HG03439 (cell line): ENCODE measurements at regions not wholly inside any gene's neighbourhood (a gene's known extent, or its start where the extent isn't known, plus 50 kb on each side); places are given as distances from the start of the nearest gene placed in this dataset.
"Not testable (repeated sequence)": the region's sequence is repeated elsewhere in the genome, so short reads cannot be mapped to it uniquely, and the experiment has no call there.

Source experiments
- ATAC-seq: cut with Tn5 transposase; IDR thresholded peaks from one replicate; pipeline ENCODE4 v1.9.1; 2021; ENCODE audit warnings: mild to moderate bottlenecking, moderate library complexity; ENCODE audit not compliant: unreplicated experiment

DNA sequence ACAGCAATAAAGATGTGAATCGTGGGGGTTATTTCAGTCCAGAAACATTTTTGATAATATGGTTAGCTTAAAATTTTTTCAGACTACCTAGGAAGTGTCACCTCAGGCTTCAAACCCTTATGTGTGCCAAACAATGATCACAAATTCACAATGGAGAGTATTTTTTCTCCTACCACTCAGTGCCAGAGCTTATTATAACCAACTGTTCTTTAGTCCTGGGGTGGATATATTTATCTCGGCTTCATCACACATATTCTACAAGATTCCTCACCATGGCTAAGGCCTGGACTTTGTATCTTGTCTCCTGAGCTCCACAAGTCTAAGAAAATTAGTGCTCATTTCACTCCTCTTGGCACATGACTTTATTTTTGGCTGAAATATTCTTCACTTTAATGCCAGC lies 629.1 kb downstream of the RWDD3 start:
- no peak for ATAC-seq

DNA sequence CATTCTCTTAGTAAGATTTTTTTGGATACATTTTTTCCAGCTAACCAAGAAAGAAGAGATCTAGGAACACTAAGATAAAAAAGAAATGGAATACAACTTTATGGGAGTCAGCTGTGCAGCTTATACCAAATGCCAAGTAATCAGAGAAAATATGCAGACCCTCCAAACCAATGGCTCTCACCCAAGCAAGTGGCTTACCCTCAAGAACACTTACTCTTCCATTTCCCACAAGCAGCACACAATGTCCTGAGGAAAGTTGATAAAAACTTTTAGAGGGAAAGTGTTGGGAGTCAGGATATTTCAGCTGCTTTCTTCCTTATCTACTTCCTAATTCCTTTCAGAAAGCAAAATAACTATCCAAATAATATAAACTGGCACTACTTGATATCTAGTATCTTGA lies 631.8 kb downstream of the RWDD3 start:
- ATAC-seq: no peak

DNA sequence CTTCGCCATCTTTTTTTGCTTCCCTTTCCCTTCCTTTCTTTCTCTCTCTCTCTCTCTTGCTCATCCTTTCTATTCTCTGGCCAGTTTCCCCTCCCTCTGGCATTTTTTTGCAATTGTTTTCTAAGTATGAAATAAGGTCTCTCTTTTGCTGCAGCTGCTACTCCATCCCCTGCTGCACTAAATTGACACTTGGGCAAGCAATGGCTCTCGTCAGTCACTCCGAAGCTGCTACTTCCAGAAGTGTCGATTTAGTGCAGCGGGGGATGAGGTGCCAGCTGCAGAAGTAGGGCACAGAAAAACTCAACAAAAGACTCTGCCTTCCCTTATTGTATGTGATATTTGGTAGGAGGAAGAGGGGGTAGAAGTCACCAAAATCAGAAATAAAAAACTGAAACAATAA lies 642.3 kb downstream of the RWDD3 start:
- no peak for ATAC-seq

DNA sequence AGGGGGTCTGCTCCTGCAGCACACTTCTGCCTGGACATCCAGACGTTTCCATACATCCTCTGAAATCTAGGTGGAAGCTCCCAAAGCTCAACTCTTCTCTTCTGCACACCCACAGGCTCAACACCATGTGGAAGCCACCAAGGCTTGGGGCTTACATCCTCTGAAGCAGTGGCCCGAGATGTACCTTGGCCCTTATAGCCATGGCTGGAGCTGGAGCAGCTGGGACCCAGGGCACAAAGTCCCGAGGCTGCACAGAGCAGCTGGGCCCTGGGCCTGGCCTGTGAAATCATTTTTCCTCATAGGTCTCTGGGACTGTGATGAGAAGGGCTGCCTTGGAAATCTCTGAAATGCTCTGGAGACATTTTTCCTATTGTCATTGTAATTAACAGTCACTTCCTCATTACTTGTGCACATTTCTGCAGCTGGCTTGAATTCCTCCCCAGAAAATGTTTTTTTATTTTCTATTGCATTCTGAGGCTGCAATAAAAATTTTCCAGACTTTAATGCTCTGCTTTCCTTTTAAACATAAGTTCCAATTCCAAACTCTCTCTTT lies 645.6 kb downstream of the RWDD3 start:
- no peak for ATAC-seq

DNA sequence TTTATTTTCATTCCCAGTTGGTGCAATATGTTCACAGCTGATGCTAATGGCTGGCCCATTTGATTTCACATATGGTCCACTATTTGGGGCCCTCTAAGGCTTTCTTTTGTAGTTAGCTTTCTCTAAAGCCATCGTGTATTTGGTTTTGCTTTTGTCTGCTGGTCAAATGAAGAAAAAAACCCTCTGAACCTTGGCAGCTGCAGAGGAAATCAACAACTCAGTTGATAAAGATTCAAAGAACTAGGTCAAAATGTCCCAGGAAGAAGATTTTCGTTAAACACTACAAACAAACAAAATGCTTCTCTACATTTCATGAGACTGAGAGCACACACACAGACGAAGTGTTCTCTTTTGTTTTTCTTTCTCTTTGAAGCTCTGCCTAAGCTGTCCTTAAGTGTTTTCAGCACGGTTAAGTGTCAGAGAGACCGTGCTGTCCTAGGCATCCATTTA lies 655.0 kb downstream of the RWDD3 start:
- no peak for ATAC-seq

DNA sequence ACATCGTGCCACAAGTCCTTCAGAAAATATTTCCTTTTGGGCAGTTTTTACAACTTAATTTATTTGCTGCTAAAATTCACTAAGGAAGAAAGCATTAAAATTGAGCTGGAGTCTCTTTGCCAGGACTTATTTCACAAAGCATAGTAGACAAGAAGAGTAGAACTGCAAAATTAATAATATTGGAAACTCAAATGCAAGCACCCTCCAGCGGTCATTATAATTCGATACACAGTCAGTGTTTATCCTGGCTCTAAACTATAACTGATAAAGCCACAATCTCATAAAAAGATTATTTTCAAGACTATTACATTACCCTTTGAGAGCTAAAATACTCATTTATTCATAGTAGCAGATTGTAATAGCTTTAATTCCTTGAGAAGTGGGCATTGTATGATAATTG lies 655.4 kb downstream of the RWDD3 start:
- ATAC-seq: no peak

DNA sequence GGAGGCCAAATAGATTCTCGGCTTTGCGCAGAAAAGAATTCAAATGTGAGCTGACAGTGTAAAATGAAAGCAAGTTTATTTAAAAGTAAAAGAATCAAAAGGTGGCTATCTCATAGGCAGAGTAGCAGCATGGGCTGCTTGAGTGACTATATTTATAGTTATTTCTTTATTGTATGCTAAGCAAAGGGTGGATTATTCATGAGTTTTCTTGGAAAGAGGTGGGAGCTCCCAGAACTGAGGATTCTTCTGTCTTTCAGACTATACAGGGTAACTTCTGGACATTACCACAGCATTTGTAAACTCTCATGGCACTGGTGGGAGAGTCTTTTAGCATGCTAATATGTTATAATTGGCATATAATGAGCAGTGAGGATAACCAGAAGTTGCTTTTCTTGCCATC lies 659.9 kb downstream of the RWDD3 start:
- no peak for ATAC-seq

DNA sequence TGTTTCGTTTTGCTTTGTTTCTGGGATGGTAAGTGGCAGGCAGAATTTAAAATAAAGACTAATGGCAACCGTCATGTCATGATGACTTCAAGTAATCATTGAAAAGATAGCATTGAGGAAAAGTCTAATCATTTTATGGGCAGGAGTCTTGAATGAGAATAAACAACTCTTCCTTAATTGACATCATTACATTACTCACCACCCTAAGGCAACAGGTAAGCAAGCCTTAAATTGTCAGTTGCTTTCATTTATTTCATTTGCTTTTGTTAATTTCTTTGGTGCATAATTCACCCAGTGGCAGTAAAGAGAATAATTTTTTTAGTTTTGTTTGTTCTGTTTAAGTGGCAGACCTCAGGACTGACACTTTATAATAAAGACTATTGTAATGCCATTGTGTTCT lies 669.0 kb downstream of the RWDD3 start:
- ATAC-seq: no peak

DNA sequence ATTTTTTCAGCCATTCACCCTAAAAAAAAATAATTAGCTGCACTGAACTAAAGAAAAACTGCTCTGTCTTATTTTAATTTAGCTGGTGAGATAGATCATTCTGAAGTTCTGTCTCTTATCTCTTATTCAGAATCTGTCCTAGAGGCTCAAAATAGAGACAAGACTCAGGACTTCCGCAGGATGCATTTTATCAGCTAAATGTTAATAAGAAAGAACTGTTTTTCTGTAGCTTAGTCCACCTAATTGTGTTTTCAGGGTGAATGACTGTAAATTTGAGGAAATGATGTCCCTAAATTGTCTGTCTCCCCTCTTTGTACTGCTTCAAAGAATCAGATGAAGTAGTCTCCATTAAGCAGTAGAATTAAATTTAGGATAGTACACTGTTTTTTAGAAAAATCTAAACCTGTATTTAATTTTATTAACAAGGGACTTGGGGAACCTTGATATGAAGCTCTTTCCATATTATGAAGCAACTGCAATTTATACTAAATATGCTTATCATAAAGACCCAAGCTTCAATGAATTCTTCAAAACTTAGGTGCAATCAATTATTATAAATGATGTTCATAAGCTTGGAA lies 671.9 kb downstream of the RWDD3 start:
- no peak for ATAC-seq

DNA sequence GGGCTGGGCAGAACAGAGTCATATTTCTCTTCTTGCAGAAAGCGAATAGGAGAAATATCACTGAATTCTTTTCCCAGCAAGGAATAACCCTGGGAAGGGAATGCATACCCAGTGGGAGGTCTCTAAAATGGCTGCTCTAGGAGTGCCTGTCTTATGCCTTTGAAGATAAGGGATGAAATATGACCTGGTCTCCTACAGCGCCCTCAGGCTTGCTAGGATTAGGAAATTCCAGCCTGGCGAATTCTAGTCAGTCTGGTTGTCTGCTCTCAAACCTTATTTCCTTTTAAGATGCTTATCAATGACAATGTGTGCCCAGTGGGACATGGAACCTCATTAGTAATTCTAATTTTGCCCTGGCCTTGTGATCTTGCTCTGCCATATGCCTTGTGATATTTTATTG lies 677.7 kb downstream of the RWDD3 start:
- ATAC-seq: not testable (repeated sequence)

DNA sequence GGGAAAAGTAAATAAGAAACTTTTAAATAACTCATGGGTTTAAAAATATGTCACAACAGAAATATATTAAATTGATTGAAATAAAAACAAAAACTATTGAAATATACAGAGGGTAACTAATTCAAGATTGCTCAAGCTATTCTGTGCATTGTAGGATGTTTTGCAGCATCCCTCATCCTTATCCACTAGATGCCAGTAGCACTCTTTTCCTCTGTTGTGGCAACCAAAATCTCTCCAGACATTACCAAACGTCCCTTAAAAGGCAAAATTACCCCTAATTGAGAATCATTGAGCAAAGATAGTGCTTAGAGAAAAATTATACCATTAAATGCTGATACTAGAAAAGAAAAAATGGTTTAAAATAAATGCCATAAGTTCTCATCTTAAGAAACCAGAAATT lies 682.6 kb downstream of the RWDD3 start:
- ATAC-seq: no peak

DNA sequence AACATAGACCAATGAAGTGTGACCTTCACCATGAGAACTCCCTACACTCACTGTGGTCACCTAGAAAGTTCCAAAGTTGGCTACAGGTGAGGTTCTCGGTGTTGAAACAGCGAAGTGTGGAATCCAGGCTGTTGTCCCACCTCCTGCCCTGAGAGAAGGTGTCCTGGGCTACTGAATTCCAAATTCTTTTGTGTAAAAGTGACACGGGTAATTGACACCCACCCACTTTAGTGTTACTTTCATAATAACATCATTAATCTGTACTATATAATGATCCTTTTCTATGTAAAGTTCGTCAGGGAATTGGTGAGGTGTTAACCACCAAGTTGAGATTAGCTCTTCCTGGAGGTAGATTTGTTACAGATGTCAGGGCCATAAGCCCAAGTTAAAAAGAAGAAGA lies 690.7 kb downstream of the RWDD3 start:
- no peak for ATAC-seq

DNA sequence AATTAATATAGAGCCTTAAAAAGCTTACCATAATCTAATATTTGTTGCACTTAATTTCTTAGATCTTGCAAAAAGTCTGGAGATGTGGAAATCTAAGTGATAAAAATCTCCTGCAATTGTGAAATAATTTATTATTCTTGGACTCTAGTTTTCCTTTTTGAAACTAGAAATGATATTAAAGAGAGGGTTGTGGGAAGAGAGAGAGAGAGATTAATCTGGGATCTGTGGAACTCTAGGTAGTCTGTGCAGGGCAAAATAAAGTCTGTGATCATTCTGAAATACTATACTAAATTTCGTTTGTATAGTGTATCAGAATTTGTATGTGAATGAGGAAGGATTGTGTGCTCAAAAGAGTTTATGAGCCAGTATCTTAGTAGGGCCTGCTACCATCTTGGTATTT lies 692.3 kb downstream of the RWDD3 start:
- no peak for ATAC-seq

DNA sequence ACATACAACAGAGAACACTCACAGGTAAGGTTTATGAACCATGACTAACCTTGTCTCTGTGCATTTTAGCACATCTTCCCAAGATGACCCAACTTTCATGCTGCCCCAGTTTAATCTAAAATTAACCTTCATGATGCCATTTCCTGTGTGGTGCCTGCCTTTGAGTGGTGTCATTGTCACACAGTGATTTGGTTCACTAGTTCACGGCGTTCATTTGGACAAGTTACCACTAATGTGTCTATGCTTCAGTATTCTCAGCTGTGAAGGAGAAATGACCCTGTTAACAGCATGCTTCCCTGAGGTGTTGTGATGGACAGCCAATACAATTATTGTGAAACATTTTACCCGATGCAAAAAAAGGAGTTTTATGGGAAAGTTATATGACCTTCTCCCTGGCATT lies 693.1 kb downstream of the RWDD3 start:
- ATAC-seq: no peak

DNA sequence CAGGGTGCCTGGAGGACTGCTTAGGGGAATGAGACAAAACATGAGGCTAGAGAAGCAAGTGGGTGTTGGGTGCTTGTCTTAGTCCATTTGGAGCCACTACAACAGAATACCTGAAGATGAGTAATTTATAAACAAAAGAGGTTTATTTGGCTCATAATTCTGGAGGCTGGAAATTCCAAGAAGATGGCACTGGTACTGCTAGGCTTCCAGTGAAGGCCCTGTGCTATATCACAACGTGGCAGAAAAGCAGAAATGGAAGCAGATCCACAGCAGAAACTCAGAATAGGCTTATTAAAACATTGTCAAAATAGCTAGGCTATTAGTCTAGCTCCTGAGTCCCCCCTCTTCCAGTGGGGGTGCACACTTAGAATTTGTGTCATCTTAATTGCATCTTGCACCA lies 701.7 kb downstream of the RWDD3 start:
- ATAC-seq: no peak

DNA sequence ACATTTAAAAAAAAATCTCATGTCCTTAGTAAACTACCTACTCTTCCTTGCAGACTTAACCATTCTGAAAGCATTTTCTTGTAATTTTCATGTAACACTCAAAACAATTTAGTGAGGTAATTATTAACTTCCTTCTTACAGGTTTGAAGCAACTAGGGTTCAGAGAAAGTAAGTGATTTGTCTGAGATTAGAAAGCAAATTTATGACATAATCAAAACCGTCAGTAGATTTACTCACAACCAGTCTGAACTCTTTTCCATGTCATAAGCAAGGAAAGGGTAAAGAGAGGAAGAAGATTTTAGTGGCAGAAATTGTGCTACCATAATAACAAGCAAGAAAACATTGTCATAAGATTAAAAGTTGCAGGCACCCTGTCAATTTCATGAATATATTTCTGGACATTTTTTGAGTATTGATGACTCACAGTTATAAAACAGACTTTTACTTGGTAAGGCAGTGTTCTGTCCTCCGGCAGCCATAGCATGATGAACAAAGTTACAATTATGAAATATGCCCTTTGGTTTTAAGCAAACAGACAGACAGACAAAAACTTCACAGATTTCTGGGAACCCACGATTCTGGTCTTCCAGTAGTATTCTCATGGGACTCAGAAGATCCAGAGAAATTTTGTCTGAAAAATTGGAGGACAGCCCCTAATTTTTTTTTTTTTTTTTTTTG lies 707.2 kb downstream of the RWDD3 start:
- ATAC-seq: no peak

DNA sequence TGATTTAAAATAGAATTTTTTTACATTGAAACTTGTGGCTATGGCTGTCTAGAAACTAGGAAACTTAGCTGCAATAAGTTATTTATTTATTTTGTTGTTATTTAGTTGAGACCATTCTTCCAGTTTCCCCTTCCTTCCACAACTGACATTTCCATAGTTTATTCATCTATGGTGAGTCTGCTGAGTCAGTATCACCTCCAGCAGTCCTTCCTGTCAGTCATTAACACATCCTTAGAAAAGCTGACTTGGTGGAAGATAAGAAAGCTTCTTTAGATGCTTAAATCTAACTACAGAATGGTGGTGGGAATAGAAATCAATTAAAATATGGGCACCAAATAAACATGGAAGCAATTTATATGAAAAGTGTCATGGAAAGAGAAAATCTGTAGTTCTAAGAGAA lies 714.0 kb downstream of the RWDD3 start:
- no peak for ATAC-seq

DNA sequence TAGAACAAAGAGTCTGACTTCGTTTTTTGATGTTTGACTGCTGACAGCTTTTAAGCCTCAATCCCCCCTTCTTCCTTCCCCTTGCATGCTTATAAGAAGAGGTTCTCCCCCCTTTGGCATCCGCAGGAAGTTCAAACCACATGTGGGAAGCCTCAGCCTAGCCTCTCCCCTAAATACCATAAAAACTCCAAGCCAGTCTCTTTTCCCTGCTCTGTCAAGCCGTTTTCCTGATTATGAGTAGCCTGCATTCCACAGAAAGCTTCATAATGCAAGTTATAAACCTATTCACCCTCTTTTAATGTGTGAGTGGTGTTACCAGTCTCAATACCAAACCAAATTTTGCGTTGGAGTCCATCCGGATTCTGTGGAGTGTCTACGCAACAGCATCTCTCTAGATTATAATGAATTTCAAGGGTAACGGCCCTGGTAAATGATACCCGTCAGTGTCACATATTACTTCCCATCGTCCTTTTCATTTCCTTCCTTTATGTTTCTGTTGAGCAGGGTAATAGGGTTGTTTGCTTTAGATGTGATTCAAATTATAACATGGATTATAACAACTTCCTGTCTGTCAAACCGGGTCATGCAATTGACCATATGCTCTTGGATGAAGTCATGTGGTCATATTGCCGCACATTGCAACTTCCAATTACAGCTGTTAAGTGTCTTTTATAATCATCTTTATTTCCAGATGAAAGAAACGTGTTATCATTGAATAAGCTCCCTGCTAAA lies 717.5 kb downstream of the RWDD3 start:
- no peak for ATAC-seq

DNA sequence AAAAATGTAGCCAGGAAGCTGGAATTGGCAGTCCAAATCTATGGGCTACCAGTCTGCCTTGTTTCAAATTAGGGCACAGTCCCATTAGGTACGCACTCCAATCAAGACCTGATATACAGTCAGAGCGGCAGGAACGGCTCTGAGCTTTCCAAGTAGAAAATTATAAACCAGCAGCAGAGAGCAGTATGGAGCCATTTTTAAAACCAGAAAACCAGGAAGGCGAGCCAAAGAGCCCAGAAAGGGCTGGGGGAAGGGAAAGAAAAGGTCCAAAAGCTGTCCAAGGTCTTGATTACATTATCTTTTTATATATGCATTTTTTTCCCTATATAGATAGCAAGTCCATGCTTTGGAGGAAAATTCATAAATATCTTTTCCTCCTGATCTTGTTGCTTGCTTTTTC lies 719.0 kb downstream of the RWDD3 start:
- no peak for ATAC-seq

DNA sequence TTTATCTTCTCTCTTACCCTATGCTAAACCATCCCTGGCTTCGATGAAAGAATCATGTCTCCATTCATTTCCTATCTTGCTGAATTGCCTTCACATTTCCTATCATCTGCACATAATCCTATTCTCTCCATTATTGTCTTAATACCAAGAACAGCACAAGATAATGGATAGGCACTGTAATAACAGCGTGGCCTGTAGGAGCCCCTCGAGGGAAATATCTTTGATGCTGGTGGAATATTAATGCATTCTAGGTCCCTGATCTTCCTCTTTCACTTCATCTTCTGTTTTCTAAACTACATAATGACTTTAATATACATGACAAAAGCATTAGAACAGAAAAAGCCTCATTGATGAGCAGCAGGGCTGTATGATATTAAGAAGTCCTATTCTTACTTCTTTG lies 720.6 kb downstream of the RWDD3 start:
- no peak for ATAC-seq

DNA sequence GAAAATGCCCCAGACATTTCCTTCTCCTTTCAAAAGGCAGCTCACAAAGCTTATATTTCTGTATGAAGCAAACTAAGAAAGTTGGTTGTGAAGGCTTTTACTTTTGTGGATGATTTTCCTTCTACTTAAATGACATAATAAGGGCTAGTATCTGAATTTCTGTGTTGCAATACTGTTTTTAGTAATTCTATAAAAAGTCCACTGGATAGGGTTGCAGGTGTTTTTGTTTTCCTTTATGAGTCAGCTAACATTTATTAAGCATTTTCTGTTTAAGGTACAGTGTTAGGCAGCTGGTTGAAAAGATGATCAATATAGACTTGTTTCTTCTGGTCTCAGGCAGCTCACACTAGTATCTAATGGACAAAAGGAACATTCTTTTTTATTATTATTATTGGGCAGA lies 722.2 kb downstream of the RWDD3 start:
- no peak for ATAC-seq

DNA sequence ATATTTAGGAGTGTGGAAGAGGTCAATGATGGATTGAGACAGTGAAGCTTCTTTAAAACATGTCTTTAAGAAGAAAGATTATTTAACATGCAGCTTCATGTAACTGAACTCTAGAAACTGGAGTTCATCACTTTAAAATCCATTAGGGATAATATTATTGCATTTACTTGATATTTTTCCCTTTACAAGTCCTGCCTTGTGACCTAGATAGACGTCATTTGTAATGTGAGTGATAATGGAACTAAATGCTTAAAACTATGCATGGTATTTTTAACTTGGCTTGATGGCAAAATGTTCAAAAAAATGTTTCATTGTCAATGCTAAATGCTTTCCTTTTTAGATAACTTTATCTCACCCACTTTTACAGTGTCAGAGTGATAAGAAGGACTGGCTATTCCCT lies 723.7 kb downstream of the RWDD3 start:
- ATAC-seq: no peak
